GM23338 (cell line): ENCODE measurements at regions not wholly inside any gene's neighbourhood (a gene's known extent, or its start where the extent isn't known, plus 50 kb on each side); places are given as distances from the start of the nearest gene placed in this dataset.

Source experiments
- ATAC-seq: fragments of 200-7000 bp; cut with Tn5 transposase; 3 replicates; pipeline ENCODE4 v1.9.1; 2020
- DNase-seq: peaks from one replicate; pipeline ENCODE4 v3.0.0-alpha.2; 2015; ENCODE audit warnings: low spot score
- H2AFZ ChIP-seq: fragments of 200-600 bp; sonication (generic); 2 replicates; pipeline ENCODE4 v1.8.0; 2016; ENCODE audit warnings: antibody characterized with exemption, mild to moderate bottlenecking, moderate library complexity
- H3F3A ChIP-seq: fragments of 200-600 bp; sonication (generic); replicated peaks from 2 replicates; pipeline ENCODE4 v1.8.0; 2017; ENCODE audit warnings: antibody characterized with exemption, mixed run types, low read depth
- H3K27ac ChIP-seq: fragments of 200-600 bp; sonication (generic); 2 replicates; pipeline ENCODE4 v1.6.1; 2016; ENCODE audit warnings: low read depth
- H3K27me3 ChIP-seq: fragments of 200-600 bp; sonication (generic); 2 replicates; pipeline ENCODE4 v1.8.0; 2016; ENCODE audit warnings: mild to moderate bottlenecking, mixed run types, moderate library complexity; ENCODE audit not compliant: insufficient read depth
- H3K36me3 ChIP-seq: fragments of 200-600 bp; sonication (generic); 2 replicates; pipeline ENCODE4 v1.8.0; 2016; ENCODE audit warnings: mild to moderate bottlenecking; ENCODE audit not compliant: insufficient read depth
- H3K4me1 ChIP-seq: fragments of 200-600 bp; sonication (generic); 2 replicates; pipeline ENCODE4 v1.8.0; 2016; ENCODE audit warnings: mild to moderate bottlenecking, moderate library complexity; ENCODE audit not compliant: insufficient read depth
- H3K4me2 ChIP-seq: fragments of 200-600 bp; sonication (generic); 2 replicates; pipeline ENCODE4 v1.7.1; 2017; ENCODE audit warnings: mixed run types
- H3K4me3 ChIP-seq: fragments of 200-600 bp; sonication (generic); 2 replicates; pipeline ENCODE4 v1.6.1; 2016; ENCODE audit warnings: mixed run types
- H3K79me2 ChIP-seq: fragments of 200-600 bp; sonication (generic); replicated peaks from 2 replicates; pipeline ENCODE4 v1.8.0; 2017; ENCODE audit warnings: mild to moderate bottlenecking; ENCODE audit not compliant: insufficient read depth
- H3K9me2 ChIP-seq: fragments of 200-600 bp; sonication (generic); 2 replicates; pipeline ENCODE4 v1.8.0; 2017; ENCODE audit not compliant: insufficient read depth
- H4K20me1 ChIP-seq: fragments of 200-600 bp; sonication (generic); replicated peaks from 2 replicates; pipeline ENCODE4 v1.8.0; 2017; ENCODE audit warnings: mild to moderate bottlenecking; ENCODE audit not compliant: insufficient read depth
- H3K27ac Mint-ChIP-seq: 2 replicates; pipeline ENCODE4 v1.8.0; 2020; ENCODE audit warnings: inconsistent platforms, mild to moderate bottlenecking, moderate library complexity, mixed read lengths
- H3K27me3 Mint-ChIP-seq: 3 replicates; pipeline ENCODE4 v1.8.0; 2022; ENCODE audit warnings: low read depth, mild to moderate bottlenecking, moderate library complexity, mixed read lengths, inconsistent platforms; ENCODE audit not compliant: insufficient read depth, poor library complexity
- H3K36me3 Mint-ChIP-seq: 3 replicates; pipeline ENCODE4 v1.8.0; 2021; ENCODE audit warnings: low read depth, mild to moderate bottlenecking, inconsistent platforms, moderate library complexity, mixed read lengths
- H3K4me1 Mint-ChIP-seq: 3 replicates; pipeline ENCODE4 v1.8.0; 2020; ENCODE audit warnings: mild to moderate bottlenecking, inconsistent platforms, mixed read lengths
- H3K4me3 Mint-ChIP-seq: 3 replicates; pipeline ENCODE4 v1.8.0; 2021; ENCODE audit warnings: moderate library complexity, mild to moderate bottlenecking, inconsistent platforms, mixed read lengths
- H3K9me3 Mint-ChIP-seq: 3 replicates; pipeline ENCODE4 v1.8.0; 2020; ENCODE audit warnings: moderate library complexity, mild to moderate bottlenecking, inconsistent platforms, mixed read lengths
- JUNB ChIP-seq: IDR thresholded peaks from one replicate; pipeline ENCODE4 v1.6.1; 2016; ENCODE audit warnings: antibody characterized with exemption; ENCODE audit not compliant: unreplicated experiment
- NANOG ChIP-seq: IDR thresholded peaks from 2 replicates; pipeline ENCODE4 v1.6.1; 2016; ENCODE audit warnings: antibody characterized with exemption, borderline replicate concordance
- STAT1 ChIP-seq: IDR thresholded peaks from one replicate; pipeline ENCODE4 v1.6.1; 2016; ENCODE audit warnings: antibody characterized with exemption; ENCODE audit not compliant: unreplicated experiment
- ZNF114 ChIP-seq: fragments of 250-450 bp; sonication (Bioruptor Pico); IDR thresholded peaks from 2 replicates; pipeline ENCODE4 v1.5.0; 2020; ENCODE audit warnings: mild to moderate bottlenecking, moderate library complexity
- TF ChIP-seq, protein P1 (sequence below), 2 experiments: fragments of 200-600 bp in 1 of 2; sonication (generic) in 1 of 2; conservative IDR thresholded peaks; 2 replicates each; pipeline versions ENCODE4 v1.5.1 to v1.6.1; 2016 to 2017; ENCODE audit warnings: antibody characterized with exemption in 2 of 2, low read depth in 2 of 2, mild to moderate bottlenecking in 2 of 2, moderate library complexity in 1 of 2
- TF ChIP-seq, protein P2 (sequence below): fragments of 250-450 bp; sonication (Bioruptor Pico); IDR thresholded peaks from 2 replicates; pipeline ENCODE4 v1.5.0; 2020; ENCODE audit warnings: mild to moderate bottlenecking, moderate library complexity
- TF ChIP-seq, protein P3 (sequence below): IDR thresholded peaks from one replicate; pipeline ENCODE4 v1.6.1; 2018; ENCODE audit warnings: antibody characterized with exemption; ENCODE audit not compliant: unreplicated experiment

DNA sequence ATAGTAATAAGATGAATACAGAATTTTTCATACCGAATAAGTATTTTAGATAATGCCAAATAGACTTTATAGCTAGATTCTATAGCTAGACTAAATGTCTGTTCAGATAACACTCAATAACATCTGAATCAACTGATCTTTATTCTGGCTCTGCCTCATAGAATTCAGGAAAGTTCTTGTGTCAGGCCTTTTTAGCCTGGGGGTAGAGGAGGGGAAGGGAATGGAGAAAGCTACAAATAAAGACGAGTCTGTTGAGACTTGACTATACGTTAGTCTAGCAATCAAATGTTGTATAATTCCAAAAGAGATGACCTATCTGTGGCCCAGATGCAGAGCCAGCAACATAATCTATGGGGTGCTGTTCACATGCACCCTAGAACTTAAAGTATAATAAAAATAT, 106.6 kb upstream of the ABI3BP start:
- Mint-ChIP-seq H3K27me3 (peaks cover 4% of the 10 kb centered on the region), H3K27ac (no peak overlapping the region), H3K4me3 (no peak overlapping the region), H3K9me3 (no peaks in the 10 kb centered on the region), H3K36me3 (no peaks in the 10 kb centered on the region), H3K4me1 (no peaks in the 10 kb centered on the region)
- Histone ChIP-seq H3K4me1 (no peaks in the 10 kb centered on the region), H3K79me2 (no peaks in the 10 kb centered on the region), H3K27ac (no peak overlapping the region), H3K36me3 (no peaks in the 10 kb centered on the region), H3K4me3 (no peak overlapping the region), H3K27me3 (no peaks in the 10 kb centered on the region), H4K20me1 (no peaks in the 10 kb centered on the region), H3K9me2 (no peaks in the 10 kb centered on the region), H3K4me2 (no peak overlapping the region), H3F3A (no peaks in the 10 kb centered on the region), H2AFZ (no peak overlapping the region)
- TF ChIP-seq, protein P1, sequence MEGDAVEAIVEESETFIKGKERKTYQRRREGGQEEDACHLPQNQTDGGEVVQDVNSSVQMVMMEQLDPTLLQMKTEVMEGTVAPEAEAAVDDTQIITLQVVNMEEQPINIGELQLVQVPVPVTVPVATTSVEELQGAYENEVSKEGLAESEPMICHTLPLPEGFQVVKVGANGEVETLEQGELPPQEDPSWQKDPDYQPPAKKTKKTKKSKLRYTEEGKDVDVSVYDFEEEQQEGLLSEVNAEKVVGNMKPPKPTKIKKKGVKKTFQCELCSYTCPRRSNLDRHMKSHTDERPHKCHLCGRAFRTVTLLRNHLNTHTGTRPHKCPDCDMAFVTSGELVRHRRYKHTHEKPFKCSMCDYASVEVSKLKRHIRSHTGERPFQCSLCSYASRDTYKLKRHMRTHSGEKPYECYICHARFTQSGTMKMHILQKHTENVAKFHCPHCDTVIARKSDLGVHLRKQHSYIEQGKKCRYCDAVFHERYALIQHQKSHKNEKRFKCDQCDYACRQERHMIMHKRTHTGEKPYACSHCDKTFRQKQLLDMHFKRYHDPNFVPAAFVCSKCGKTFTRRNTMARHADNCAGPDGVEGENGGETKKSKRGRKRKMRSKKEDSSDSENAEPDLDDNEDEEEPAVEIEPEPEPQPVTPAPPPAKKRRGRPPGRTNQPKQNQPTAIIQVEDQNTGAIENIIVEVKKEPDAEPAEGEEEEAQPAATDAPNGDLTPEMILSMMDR (conservative IDR thresholded peaks at IDR 0.05; ENCODE audit: low read depth in 2 of 2): no peak
- no peak for TF ChIP-seq ZNF114 (CRISPR knock-in tag)
- TF ChIP-seq, protein P2, sequence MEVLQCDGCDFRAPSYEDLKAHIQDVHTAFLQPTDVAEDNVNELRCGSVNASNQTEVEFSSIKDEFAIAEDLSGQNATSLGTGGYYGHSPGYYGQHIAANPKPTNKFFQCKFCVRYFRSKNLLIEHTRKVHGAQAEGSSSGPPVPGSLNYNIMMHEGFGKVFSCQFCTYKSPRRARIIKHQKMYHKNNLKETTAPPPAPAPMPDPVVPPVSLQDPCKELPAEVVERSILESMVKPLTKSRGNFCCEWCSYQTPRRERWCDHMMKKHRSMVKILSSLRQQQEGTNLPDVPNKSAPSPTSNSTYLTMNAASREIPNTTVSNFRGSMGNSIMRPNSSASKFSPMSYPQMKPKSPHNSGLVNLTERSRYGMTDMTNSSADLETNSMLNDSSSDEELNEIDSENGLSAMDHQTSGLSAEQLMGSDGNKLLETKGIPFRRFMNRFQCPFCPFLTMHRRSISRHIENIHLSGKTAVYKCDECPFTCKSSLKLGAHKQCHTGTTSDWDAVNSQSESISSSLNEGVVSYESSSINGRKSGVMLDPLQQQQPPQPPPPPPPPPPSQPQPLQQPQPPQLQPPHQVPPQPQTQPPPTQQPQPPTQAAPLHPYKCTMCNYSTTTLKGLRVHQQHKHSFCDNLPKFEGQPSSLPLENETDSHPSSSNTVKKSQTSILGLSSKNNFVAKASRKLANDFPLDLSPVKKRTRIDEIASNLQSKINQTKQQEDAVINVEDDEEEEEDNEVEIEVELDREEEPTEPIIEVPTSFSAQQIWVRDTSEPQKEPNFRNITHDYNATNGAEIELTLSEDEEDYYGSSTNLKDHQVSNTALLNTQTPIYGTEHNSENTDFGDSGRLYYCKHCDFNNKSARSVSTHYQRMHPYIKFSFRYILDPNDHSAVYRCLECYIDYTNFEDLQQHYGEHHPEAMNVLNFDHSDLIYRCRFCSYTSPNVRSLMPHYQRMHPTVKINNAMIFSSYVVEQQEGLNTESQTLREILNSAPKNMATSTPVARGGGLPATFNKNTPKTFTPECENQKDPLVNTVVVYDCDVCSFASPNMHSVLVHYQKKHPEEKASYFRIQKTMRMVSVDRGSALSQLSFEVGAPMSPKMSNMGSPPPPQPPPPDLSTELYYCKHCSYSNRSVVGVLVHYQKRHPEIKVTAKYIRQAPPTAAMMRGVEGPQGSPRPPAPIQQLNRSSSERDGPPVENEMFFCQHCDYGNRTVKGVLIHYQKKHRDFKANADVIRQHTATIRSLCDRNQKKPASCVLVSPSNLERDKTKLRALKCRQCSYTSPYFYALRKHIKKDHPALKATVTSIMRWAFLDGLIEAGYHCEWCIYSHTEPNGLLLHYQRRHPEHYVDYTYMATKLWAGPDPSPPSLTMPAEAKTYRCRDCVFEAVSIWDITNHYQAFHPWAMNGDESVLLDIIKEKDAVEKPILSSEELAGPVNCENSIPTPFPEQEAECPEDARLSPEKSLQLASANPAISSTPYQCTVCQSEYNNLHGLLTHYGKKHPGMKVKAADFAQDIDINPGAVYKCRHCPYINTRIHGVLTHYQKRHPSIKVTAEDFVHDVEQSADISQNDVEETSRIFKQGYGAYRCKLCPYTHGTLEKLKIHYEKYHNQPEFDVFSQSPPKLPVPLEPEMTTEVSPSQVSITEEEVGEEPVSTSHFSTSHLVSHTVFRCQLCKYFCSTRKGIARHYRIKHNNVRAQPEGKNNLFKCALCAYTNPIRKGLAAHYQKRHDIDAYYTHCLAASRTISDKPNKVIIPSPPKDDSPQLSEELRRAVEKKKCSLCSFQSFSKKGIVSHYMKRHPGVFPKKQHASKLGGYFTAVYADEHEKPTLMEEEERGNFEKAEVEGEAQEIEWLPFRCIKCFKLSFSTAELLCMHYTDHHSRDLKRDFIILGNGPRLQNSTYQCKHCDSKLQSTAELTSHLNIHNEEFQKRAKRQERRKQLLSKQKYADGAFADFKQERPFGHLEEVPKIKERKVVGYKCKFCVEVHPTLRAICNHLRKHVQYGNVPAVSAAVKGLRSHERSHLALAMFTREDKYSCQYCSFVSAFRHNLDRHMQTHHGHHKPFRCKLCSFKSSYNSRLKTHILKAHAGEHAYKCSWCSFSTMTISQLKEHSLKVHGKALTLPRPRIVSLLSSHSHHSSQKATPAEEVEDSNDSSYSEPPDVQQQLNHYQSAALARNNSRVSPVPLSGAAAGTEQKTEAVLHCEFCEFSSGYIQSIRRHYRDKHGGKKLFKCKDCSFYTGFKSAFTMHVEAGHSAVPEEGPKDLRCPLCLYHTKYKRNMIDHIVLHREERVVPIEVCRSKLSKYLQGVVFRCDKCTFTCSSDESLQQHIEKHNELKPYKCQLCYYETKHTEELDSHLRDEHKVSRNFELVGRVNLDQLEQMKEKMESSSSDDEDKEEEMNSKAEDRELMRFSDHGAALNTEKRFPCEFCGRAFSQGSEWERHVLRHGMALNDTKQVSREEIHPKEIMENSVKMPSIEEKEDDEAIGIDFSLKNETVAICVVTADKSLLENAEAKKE (CRISPR knock-in tag): no peak
- ATAC-seq: no peak
- DNase-seq: no peak

DNA sequence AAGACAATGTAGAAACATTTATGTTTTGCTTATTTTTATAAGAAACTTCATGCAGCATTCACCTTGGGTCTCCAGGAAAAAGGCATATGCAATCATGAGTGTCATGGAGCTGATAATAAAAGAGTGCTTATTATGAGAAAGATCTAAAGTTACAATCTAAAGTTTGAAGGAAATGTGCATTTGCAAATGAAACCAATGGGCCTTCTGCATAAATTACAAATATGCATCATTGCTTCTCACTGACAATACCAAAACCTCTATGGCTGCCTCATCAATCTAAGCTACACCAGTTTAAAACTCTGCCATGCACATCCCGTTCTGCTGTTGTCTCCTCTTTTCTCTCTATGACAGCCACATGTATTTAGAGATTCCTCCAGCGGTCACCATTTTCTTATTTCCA, 103.2 kb upstream of the ABI3BP start:
- H3K4me3 Mint-ChIP-seq: no peak overlapping the region
- Histone ChIP-seq H3K36me3 (no peaks in the 10 kb centered on the region), H3K79me2 (no peaks in the 10 kb centered on the region), H3K27ac (no peak overlapping the region), H3K4me3 (no peak overlapping the region), H3K4me1 (no peaks in the 10 kb centered on the region), H3K9me2 (no peaks in the 10 kb centered on the region), H3K4me2 (no peak overlapping the region), H3K27me3 (no peaks in the 10 kb centered on the region), H4K20me1 (no peaks in the 10 kb centered on the region), H3F3A (no peaks in the 10 kb centered on the region), H2AFZ (peak overlapping the region; percentile 56; the same call in 1 of the 2 replicates)
- no peak for DNase-seq
- no peaks in the 10 kb centered on the region for H3K36me3 Mint-ChIP-seq
- peaks cover 4% of the 10 kb centered on the region for H3K27me3 Mint-ChIP-seq
- no peaks in the 10 kb centered on the region for H3K9me3 Mint-ChIP-seq
- no peak overlapping the region for H3K27ac Mint-ChIP-seq
- ATAC-seq: no peak
- no peaks in the 10 kb centered on the region for H3K4me1 Mint-ChIP-seq
- TF ChIP-seq JUNB: no peak
- no peak for TF ChIP-seq STAT1
- TF ChIP-seq ZNF114 (CRISPR knock-in tag): no peak
- TF ChIP-seq NANOG: no peak
- TF ChIP-seq, protein P3, sequence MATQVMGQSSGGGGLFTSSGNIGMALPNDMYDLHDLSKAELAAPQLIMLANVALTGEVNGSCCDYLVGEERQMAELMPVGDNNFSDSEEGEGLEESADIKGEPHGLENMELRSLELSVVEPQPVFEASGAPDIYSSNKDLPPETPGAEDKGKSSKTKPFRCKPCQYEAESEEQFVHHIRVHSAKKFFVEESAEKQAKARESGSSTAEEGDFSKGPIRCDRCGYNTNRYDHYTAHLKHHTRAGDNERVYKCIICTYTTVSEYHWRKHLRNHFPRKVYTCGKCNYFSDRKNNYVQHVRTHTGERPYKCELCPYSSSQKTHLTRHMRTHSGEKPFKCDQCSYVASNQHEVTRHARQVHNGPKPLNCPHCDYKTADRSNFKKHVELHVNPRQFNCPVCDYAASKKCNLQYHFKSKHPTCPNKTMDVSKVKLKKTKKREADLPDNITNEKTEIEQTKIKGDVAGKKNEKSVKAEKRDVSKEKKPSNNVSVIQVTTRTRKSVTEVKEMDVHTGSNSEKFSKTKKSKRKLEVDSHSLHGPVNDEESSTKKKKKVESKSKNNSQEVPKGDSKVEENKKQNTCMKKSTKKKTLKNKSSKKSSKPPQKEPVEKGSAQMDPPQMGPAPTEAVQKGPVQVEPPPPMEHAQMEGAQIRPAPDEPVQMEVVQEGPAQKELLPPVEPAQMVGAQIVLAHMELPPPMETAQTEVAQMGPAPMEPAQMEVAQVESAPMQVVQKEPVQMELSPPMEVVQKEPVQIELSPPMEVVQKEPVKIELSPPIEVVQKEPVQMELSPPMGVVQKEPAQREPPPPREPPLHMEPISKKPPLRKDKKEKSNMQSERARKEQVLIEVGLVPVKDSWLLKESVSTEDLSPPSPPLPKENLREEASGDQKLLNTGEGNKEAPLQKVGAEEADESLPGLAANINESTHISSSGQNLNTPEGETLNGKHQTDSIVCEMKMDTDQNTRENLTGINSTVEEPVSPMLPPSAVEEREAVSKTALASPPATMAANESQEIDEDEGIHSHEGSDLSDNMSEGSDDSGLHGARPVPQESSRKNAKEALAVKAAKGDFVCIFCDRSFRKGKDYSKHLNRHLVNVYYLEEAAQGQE: no peak
